Neuronal stem cell (in vitro differentiated cells): ENCODE measurements at regions not wholly inside any gene's neighbourhood (a gene's known extent, or its start where the extent isn't known, plus 50 kb on each side); places are given as distances from the start of the nearest gene placed in this dataset.

Experiments
- DNase-seq: peaks from one replicate; pipeline ENCODE4 v3.0.0-alpha.2; 2013; ENCODE audit warnings: low spot score
- H2AFZ ChIP-seq: one replicate; pipeline ENCODE4 v1.6.1; 2013; ENCODE audit warnings: mild to moderate bottlenecking, low read length, inconsistent platforms
- H2AK5ac ChIP-seq: 2 replicates; pipeline ENCODE4 v1.6.1; 2013; ENCODE audit warnings: low read depth, mild to moderate bottlenecking, inconsistent platforms, low read length, moderate library complexity, mixed read lengths
- H2BK120ac ChIP-seq: 2 replicates; pipeline ENCODE4 v1.6.1; 2013; ENCODE audit warnings: low read depth, mild to moderate bottlenecking, inconsistent platforms, low read length, moderate library complexity, mixed read lengths
- H2BK12ac ChIP-seq: one replicate; pipeline ENCODE4 v1.6.1; 2013; ENCODE audit warnings: low read length, inconsistent platforms
- H2BK15ac ChIP-seq: 2 replicates; pipeline ENCODE4 v1.6.1; 2013; ENCODE audit warnings: mild to moderate bottlenecking, low read length, inconsistent platforms, mixed read lengths
- H2BK5ac ChIP-seq: one replicate; pipeline ENCODE4 v1.6.1; 2013; ENCODE audit warnings: inconsistent platforms, mild to moderate bottlenecking, low read length, moderate library complexity
- H3K14ac ChIP-seq: one replicate; pipeline ENCODE4 v1.6.1; 2013; ENCODE audit warnings: low read length, inconsistent platforms
- H3K18ac ChIP-seq: 2 replicates; pipeline ENCODE4 v1.6.1; 2013; ENCODE audit warnings: low read length, inconsistent platforms
- H3K23ac ChIP-seq: 2 replicates; pipeline ENCODE4 v1.6.1; 2013; ENCODE audit warnings: low read depth, mild to moderate bottlenecking, mixed read lengths, low read length, inconsistent platforms; ENCODE audit not compliant: poor library complexity
- H3K27ac ChIP-seq: replicated peaks from 3 replicates; pipeline ENCODE4 v1.5.1; 2013; ENCODE audit warnings: low read length, inconsistent platforms
- H3K27me3 ChIP-seq, 3 experiments: 2 replicates each; pipeline ENCODE4 v1.6.1; 2013; ENCODE audit warnings: low read length in 3 of 3, mild to moderate bottlenecking in 2 of 3, inconsistent platforms in 1 of 3, low read depth in 1 of 3, mixed read lengths in 1 of 3, moderate library complexity in 1 of 3; ENCODE audit not compliant: control insufficient read depth in 3 of 3, insufficient read depth in 3 of 3
- H3K36me3 ChIP-seq, 2 donors: replicated peaks in 1 of 2; 2 replicates each; pipeline ENCODE4 v1.6.1; 2013; ENCODE audit warnings: low read length in 2 of 2; ENCODE audit not compliant: control insufficient read depth in 2 of 2, insufficient read depth in 2 of 2
- H3K4ac ChIP-seq: 2 replicates; pipeline ENCODE4 v1.6.1; 2013; ENCODE audit warnings: inconsistent platforms, mild to moderate bottlenecking, low read length, moderate library complexity
- H3K4me1 ChIP-seq, 2 donors: 1 replicate in 1 of 2; 2 replicates in 1 of 2; pipeline ENCODE4 v1.6.1; 2013; ENCODE audit warnings: low read length in 2 of 2, low read depth in 1 of 2; ENCODE audit not compliant: control insufficient read depth in 2 of 2, insufficient read depth in 1 of 2
- H3K4me2 ChIP-seq: one replicate; pipeline ENCODE4 v1.6.1; 2013; ENCODE audit warnings: mild to moderate bottlenecking, low read length, inconsistent platforms; ENCODE audit not compliant: insufficient read depth, poor library complexity, severe bottlenecking
- H3K4me3 ChIP-seq, 2 donors: 2 replicates each; pipeline ENCODE4 v1.5.1; 2013; ENCODE audit warnings: low read length in 2 of 2, mild to moderate bottlenecking in 2 of 2, inconsistent platforms in 1 of 2, moderate library complexity in 1 of 2
- H3K79me1 ChIP-seq: one replicate; pipeline ENCODE4 v1.6.1; 2013; ENCODE audit warnings: low read depth, mild to moderate bottlenecking, inconsistent platforms, low read length, moderate library complexity
- H3K9ac ChIP-seq: one replicate; pipeline ENCODE4 v1.6.1; 2013; ENCODE audit warnings: mild to moderate bottlenecking, low read depth, low read length, inconsistent platforms; ENCODE audit not compliant: poor library complexity
- H3K9me3 ChIP-seq, 2 donors: replicated peaks in 1 of 2; 2 replicates each; pipeline versions ENCODE3 to v1.6.1; 2013; ENCODE audit warnings: low read length in 2 of 2, mild to moderate bottlenecking in 2 of 2, inconsistent platforms in 1 of 2, low read depth in 1 of 2, mixed read lengths in 1 of 2, moderate library complexity in 1 of 2; ENCODE audit not compliant: control insufficient read depth in 2 of 2, insufficient read depth in 1 of 2
- H4K8ac ChIP-seq: one replicate; pipeline ENCODE4 v1.6.1; 2013; ENCODE audit warnings: low read depth, mild to moderate bottlenecking, inconsistent platforms, low read length, moderate library complexity
- H4K91ac ChIP-seq: one replicate; pipeline ENCODE4 v1.6.1; 2013; ENCODE audit warnings: low read length, low read depth, mild to moderate bottlenecking, inconsistent platforms; ENCODE audit not compliant: poor library complexity
- WGBS, 2 donors: extraction: QIAGEN DNeasy Blood & Tissue Kit; methylation state at CpG; one replicate each; pipeline ENCODE4 v1.1.7; 2013; ENCODE audit warnings: missing lambda C conversion rate in 2 of 2, mixed read lengths in 1 of 2; ENCODE audit not compliant: insufficient read length in 2 of 2, insufficient replicate concordance in 1 of 2; ENCODE audit errors: extremely low coverage in 2 of 2; 5-methylcytosine and 5-hydroxymethylcytosine counted together

DNA sequence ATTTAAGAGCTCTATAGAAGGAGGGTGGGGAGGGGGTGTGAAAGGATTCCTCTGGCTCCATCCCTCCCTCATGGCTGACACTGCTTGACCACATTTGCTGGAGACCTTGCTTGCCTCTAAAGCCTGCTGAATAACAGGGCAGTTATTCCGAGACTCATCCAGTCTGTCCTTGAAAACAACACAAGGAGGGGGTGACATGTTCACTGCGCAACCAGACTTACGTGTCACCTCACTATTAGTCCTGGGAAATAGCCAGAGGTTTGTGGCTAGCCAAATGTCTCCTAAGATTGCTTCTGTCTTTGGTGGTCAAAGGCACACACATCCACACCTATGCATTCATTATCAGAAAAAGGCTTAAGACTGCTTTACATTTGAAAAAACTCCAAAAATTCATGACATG is 256.2 kb upstream of the SKOR2 start:
- Histone ChIP-seq H3K23ac (no peak overlapping the region), H2BK120ac (no peak overlapping the region), H3K36me3 (no peaks in the 10 kb centered on the region), H3K27ac (no peak overlapping the region), H3K27me3 (no peaks in the 10 kb centered on the region), H2AK5ac (no peak overlapping the region), H3K4me1 (peaks cover 0 to 2% of the 10 kb centered on the region in 2 donors), H3K9me3 (no peaks in the 10 kb centered on the region), H2BK5ac (no peak overlapping the region), H2BK15ac (no peak overlapping the region), H3K79me1 (no peaks in the 10 kb centered on the region), H3K4me2 (no peak overlapping the region), H3K14ac (no peak overlapping the region), H3K18ac (no peak overlapping the region), H4K91ac (no peak overlapping the region), H3K9ac (no peak overlapping the region), H3K4me3 (no peak overlapping the region), H2BK12ac (no peak overlapping the region), H2AFZ (no peak overlapping the region), H4K8ac (no peak overlapping the region), H3K4ac (no peak overlapping the region)
- no CpG with 5 or more reads among the region's 3 CpGs for whole genome bisulfite sequencing, 2 donors
- no peak for DNase-seq

DNA sequence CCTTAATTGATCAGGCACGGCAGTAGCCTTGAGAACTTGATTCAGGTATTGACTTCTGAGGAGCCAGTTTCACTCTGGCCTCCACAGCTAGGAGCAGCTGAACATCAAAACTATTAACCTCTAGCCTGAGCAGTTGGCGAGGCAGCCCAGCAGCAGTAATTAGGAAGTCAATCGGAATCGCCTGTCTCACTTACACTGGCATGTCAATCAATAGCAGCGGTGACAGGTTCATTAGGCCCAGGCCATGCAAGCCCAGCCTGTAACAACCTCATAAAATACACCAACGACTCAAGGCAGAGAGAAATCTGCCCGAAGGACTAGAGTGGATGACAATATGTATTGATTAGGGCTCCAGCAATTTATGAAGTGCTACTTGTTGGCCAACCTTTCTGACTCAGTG is 255.4 kb upstream of the SKOR2 start:
- no peak for DNase-seq

DNA sequence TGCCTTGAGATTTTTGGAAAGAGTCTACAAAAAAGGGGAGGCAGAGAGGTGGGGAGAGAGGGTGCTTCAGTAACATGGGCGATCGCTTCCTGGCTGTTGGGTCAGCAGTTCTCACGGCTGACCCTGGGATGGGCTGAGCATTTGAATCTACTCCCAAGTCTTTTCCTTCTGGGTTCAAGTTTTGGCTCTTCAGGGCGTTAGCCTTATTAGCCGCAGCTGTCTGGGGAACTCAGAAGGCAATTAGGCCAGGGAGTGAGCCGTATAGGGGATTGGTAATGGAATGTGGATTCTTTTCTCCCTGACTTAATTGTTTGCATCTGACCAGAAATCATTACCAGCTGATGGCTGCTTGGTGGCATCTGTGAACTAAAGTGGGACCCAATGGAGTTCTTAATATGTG is 250.5 kb upstream of the SKOR2 start:
- Histone ChIP-seq H3K36me3 (no peaks in the 10 kb centered on the region), H3K4me3 (no peak overlapping the region), H3K79me1 (no peaks in the 10 kb centered on the region), H2AK5ac (no peak overlapping the region), H3K4me1 (no peaks in the 10 kb centered on the region), H3K27ac (no peak overlapping the region), H3K18ac (no peak overlapping the region), H3K14ac (no peak overlapping the region), H3K23ac (no peak overlapping the region), H2BK120ac (no peak overlapping the region), H3K4ac (no peak overlapping the region), H2BK5ac (no peak overlapping the region), H2BK12ac (no peak overlapping the region), H4K8ac (no peak overlapping the region), H4K91ac (no peak overlapping the region), H2AFZ (no peak overlapping the region), H3K9me3 (no peaks in the 10 kb centered on the region), H3K9ac (no peak overlapping the region), H3K27me3 (no peaks in the 10 kb centered on the region), H3K4me2 (no peak overlapping the region), H2BK15ac (no peak overlapping the region)
- peak; percentile 9 for DNase-seq
- WGBS, 2 donors = no CpG with 5 or more reads among the region's 6 CpGs

More for the DNA sequence above, 255.4 kb upstream of the SKOR2 start:
- Histone ChIP-seq H2BK12ac (no peak overlapping the region), H3K27me3 (no peaks in the 10 kb centered on the region), H3K9ac (no peak overlapping the region), H2AK5ac (no peak overlapping the region), H3K9me3 (no peaks in the 10 kb centered on the region), H2BK120ac (no peak overlapping the region), H3K36me3 (no peaks in the 10 kb centered on the region), H3K23ac (no peak overlapping the region), H3K14ac (no peak overlapping the region), H2BK15ac (no peak overlapping the region), H3K4ac (no peak overlapping the region), H4K91ac (no peak overlapping the region), H2BK5ac (no peak overlapping the region), H3K79me1 (no peaks in the 10 kb centered on the region), H3K4me3 (no peak overlapping the region), H3K4me2 (no peak overlapping the region), H4K8ac (no peak overlapping the region), H3K4me1 (peaks cover 0 to 2% of the 10 kb centered on the region in 2 donors), H2AFZ (no peak overlapping the region), H3K27ac (no peak overlapping the region), H3K18ac (no peak overlapping the region)
- no CpG with 5 or more reads among the region's 7 CpGs for WGBS, 2 donors

DNA sequence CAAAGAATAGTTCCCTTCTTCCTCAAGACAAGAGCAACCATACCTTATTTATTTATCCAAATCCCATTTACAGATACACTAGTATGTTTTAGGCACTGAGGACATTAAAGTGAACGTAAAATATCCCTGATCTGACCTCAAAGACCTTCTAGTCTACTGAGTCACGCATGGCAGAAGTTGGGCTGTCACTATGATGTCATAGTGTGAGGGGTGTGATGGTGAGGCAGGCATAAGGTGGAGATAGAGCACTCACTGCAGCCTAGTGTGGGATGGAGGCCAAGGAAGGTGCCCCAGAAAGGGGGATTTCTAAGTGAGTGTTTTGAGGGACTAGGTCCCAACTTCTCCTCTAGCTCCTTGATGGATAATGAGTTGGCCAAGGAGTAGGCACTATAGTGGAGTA is 249.5 kb upstream of the SKOR2 start:
- H3K4ac ChIP-seq = no peak overlapping the region
- no peak overlapping the region for H3K4me2 ChIP-seq
- no peaks in the 10 kb centered on the region for H3K79me1 ChIP-seq
- H3K14ac ChIP-seq = no peak overlapping the region
- H2BK12ac ChIP-seq = no peak overlapping the region
- no peak overlapping the region for H3K18ac ChIP-seq
- WGBS, 2 donors = no CpG with 5 or more reads among the region's 2 CpGs
- no peaks in the 10 kb centered on the region for H3K9me3 ChIP-seq
- no peak overlapping the region for H2BK15ac ChIP-seq
- H3K27ac ChIP-seq = no peak overlapping the region
- no peaks in the 10 kb centered on the region for H3K36me3 ChIP-seq
- H3K4me1 ChIP-seq = no peaks in the 10 kb centered on the region
- H2AFZ ChIP-seq = no peak overlapping the region
- no peak overlapping the region for H4K91ac ChIP-seq
- H2AK5ac ChIP-seq = no peak overlapping the region
- no peaks in the 10 kb centered on the region for H3K27me3 ChIP-seq
- H2BK120ac ChIP-seq = no peak overlapping the region
- no peak overlapping the region for H3K9ac ChIP-seq
- no peak overlapping the region for H2BK5ac ChIP-seq
- H4K8ac ChIP-seq = no peak overlapping the region
- no peak for DNase-seq
- no peak overlapping the region for H3K23ac ChIP-seq
- H3K4me3 ChIP-seq = no peak overlapping the region
